OCI-LY1 (cell line): ENCODE measurements at regions not wholly inside any gene's neighbourhood (a gene's known extent, or its start where the extent isn't known, plus 50 kb on each side); places are given as distances from the start of the nearest gene placed in this dataset.

Source experiments
- EZH2 ChIP-seq: fragments of 200-600 bp; sonication (generic), shearing (Covaris generic); IDR thresholded peaks from 2 replicates; pipeline ENCODE4 v1.8.0; 2017; ENCODE audit warnings: borderline replicate concordance, mixed run types, mild to moderate bottlenecking, antibody characterized with exemption, low read length, moderate library complexity, mixed read lengths
- TF ChIP-seq, protein P1 (sequence below): fragments of 200-600 bp; sonication (generic), shearing (Covaris generic); IDR thresholded peaks from 2 replicates; pipeline ENCODE4 v1.5.1; 2017; ENCODE audit warnings: mild to moderate bottlenecking, antibody characterized with exemption, low read length, moderate library complexity, mixed read lengths

DNA sequence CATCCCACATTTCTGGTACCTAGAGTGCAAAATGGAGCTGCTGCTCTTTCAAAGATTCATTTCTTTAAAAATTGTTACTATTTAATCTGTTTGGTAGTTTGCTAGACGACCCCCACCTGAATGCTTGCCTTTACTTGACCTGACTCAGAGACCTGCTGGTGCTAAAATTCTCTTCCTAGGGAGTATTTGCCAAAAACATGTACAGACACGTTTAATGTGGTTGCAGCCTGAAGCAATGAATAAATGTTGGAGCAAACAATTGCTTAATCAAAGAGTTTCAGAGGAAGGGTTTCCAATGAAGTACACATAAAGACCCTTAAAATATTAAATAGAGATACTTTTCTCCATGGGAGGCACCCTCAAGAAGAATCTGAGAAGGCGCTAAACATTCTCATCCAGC lies 734.4 kb downstream of the CBLN2 start:
- TF ChIP-seq, protein P1, sequence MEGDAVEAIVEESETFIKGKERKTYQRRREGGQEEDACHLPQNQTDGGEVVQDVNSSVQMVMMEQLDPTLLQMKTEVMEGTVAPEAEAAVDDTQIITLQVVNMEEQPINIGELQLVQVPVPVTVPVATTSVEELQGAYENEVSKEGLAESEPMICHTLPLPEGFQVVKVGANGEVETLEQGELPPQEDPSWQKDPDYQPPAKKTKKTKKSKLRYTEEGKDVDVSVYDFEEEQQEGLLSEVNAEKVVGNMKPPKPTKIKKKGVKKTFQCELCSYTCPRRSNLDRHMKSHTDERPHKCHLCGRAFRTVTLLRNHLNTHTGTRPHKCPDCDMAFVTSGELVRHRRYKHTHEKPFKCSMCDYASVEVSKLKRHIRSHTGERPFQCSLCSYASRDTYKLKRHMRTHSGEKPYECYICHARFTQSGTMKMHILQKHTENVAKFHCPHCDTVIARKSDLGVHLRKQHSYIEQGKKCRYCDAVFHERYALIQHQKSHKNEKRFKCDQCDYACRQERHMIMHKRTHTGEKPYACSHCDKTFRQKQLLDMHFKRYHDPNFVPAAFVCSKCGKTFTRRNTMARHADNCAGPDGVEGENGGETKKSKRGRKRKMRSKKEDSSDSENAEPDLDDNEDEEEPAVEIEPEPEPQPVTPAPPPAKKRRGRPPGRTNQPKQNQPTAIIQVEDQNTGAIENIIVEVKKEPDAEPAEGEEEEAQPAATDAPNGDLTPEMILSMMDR: no peak
- TF ChIP-seq EZH2: no peak
